Ammon's horn (tissue), 1 donor: ENCODE measurements at regions not wholly inside any gene's neighbourhood (a gene's known extent, or its start where the extent isn't known, plus 50 kb on each side); places are given as distances from the start of the nearest gene placed in this dataset.
A peak's percentile ranks its signal among the peaks of the same experiment; 100 is the strongest.

Experiments used
- DNase-seq: peaks from one replicate; pipeline ENCODE4 v3.0.0-alpha.2; 2016; ENCODE audit warnings: low spot score

DNA sequence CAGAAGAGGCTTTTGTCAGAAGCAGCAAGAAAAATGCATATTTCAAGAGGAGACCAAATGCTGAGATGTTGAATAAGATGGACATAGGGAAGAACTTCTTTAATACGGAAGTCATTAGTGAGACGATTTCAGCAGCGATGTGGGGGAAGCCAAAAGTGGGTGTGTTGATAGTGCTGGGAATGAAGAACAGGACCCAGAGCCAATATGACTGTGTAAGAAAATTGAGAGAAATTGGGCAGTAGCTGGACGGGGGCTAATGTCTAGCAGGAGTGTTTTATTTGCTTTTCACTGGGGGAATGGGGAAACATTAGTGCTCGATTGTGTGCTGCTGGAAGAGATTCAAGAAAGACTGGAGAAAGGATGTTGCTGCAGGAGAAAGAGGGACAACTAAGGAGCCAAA is 788.7 kb upstream of the KLHL29 start:
- DNase-seq = no peak

DNA sequence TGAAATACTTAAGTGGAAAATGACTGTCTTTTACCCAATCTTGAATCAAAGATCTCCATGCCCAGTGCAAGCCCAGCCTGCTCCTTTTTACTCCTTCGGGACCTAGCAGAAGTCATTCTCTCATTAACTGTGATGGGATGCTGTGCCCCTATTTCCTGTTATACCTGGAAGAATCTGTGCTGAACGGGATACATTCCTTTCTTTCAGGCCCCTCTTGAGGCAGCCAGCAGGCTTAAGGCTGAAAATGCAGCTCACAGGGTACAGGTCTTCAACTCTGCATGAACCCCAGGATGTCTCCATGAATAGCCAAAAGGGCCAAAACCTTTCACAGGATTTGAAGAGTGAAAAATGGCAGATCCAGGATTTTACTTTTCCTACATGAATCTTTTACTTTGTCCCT is 784.8 kb upstream of the KLHL29 start:
- DNase-seq = no peak

DNA sequence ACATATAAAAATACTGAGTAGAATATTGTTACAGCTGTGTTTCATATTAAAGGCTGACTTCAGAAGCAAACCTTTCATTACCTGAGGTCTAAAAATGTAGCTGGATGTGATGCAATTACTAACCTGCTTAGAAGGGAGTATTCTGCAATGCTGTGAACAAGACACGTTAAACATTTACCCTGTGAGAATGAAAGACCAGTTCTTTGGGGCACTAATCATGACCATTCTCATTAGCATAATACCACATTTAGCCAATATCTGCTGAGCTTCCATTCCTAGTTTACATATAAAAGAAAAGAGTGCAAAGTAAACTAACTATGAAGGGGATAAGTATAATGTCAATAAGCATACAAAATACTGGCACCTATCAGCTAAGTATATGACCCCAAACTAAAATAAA is 784.0 kb upstream of the KLHL29 start:
- no peak for DNase-seq

DNA sequence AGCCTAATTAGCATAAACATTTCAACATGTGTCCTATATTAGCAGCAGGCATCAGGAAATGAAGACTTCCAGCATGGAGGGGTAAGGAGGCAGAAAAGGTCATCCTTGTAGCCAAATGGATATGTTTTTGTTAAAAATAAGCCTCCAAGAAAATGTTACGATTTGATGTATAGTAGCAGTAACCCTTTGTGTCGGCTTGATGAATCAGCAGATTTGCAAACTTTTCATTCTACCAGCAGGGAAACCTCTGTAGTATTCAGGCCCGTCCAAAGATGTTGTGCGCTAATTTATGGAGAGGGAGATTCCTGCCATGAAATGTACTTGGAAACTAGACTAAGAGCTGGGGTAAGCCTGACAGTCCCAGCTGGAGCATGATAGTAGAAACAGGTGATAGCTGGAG is 780.8 kb upstream of the KLHL29 start:
- no peak for DNase-seq

DNA sequence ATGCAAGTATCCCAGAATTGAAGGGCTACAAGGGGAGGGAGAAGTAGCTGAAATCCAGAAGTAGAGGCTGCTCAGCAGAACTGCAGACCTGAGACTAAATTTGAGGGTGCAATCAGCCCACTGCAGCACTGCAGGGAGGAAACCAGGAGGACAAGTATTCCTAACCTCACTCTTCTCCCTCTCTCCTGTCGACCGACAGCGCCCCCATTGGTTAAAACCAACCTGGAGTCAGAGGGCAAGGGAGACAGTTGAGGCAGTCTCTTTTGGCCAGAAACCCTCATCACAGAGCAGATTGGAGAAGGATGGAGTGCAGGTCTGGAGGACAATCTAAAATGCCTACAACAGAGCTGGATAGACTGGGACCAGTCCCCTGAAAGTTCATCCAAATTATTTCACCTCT is 768.9 kb upstream of the KLHL29 start:
- no peak for DNase-seq

DNA sequence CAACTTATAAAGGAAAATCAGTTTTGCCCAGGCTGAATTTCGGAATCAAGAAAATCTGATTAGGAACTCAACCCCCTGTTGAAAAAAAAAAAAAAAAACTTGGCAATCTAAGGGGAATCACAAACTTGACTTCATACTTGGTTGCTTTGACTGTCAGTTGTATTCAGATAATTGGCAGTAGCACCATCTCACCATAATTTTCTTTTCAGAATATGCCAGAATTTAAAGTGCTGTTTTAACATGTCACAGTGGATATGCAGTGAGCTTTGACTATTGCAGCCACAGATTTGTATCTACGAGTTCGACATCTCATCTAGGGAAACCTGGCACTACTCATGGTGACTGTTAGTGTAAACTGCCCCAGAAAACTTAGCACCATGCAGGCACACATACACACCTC is 761.4 kb upstream of the KLHL29 start:
- DNase-seq = no peak

DNA sequence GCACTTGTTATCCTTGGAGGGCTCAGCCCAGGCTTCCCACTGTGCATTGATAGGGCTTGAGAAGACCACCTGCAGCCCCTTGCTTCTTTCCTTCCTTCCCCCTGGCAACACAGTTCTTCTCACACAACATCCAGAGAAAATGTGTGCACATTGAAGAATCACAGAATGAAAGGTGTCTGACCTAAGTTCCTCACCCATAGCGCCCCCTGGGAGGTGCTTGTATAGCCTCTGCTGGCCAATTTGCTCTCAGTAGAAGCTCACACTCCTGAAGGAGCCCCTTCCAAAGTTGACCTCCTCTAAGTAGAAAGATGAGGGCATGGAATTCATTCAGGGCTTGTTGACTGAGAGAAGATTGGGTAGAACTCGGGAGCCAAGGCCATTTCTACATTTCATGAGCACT is 758.4 kb upstream of the KLHL29 start:
- no peak for DNase-seq

DNA sequence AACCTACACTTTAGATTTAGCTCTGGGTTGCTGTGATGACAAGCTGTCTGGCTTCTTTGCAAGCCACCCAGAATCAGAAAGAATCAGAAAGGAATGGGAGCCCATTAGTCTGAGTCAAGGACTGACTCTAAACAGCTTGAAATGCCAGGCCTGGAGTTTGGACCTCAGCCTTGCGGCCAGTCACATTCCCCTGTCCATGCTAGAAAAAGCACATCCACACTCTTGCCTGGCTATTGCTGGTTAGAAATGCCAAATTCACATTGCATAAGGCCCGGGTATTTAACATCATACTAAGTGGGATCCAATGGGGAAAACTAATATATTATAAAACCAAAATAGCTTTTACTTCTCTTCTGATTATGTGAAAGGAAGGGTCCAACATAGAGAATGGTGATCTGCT is 756.8 kb upstream of the KLHL29 start:
- no peak for DNase-seq

DNA sequence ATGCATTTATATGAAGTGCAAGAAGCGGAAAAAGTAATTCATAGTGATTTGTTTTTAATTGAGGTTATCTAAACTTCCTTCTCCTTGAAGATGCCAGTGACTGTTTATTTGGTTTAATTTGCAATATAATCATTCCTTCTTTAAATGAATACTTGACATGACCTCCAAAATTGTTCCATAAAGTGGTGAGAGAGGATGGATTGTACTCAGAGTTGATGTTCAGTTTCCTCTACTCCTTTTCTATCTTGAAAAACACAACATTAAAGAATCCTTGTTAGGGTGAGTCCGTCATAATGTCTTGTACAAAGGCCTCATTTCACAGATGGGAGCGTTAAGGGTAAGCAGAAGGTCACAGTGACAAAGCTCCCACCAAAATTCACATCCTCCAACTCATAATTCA is 756.1 kb upstream of the KLHL29 start:
- DNase-seq = no peak

DNA sequence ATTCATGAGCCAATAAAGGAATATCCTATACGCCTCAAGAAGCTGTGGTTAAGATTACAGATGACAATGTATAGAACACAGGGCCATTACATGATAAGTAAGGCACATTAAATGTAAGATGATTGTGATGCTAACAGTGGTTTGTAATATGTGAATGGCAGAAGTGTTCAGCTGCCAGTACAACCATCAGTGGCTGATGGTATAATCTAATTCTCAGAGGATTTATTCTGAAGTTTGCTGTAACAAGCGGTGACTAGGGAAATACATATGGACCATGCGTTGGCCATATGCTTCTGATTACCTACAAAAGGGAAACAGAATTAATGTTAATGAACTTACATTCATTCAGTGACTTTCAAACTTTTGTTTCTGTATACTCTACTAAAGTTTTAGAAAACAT is 750.8 kb upstream of the KLHL29 start:
- no peak for DNase-seq

DNA sequence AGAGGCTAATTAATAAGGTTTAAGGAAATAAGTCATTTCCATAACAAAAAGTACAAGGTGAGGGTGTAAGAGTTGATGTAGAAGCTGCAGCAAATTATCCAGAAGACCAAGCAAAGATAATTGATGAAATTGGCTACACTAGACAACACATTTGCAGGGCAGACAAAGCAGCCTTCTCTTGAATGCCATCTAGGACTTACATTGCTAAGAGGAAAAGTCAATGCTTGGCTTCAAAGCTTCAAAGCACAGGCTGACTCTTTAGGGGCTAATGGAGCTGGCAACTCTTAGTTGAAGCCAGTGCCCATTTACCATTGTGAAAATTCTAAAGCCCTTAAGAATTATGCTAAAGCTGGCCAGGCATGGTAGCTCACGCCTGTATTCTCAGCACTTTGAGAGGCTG is 728.6 kb upstream of the KLHL29 start:
- DNase-seq = no peak

DNA sequence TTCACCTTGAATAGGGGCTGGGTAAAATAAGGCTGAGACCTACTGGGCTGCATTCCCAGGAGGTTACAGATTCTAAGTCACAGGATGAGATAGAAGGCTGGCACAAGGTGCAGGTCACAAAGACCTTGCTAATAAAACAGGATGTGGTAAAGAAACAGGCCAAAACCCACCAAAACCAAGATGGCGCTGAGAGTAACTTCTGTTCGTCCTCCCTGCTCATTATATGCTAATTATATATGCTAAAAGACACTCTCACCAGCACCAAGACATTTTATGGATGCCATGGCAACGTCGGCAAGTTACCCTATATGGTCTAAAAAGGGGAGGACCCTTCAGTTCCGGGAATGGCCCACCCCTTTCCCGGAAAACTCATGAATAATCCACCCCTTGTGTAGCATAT is 711.5 kb upstream of the KLHL29 start:
- no peak for DNase-seq

DNA sequence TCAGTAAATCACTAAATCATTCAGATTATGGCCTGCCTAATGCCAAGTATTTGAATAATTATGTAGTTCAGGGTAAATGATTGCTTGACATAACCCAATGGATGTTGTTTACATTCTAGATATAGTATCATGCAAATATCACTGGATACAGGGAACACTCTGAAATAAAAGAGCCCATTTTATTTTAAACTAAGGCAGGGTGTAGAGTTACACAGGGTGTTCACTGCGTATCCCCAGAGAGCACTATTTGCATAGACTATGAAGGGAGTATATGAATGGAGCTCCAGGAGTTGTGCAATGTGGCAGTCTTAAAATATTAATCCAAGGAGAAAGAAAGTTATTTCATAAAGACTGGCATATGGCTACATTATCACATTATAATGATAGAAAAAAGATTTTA is 701.1 kb upstream of the KLHL29 start:
- DNase-seq = no peak

DNA sequence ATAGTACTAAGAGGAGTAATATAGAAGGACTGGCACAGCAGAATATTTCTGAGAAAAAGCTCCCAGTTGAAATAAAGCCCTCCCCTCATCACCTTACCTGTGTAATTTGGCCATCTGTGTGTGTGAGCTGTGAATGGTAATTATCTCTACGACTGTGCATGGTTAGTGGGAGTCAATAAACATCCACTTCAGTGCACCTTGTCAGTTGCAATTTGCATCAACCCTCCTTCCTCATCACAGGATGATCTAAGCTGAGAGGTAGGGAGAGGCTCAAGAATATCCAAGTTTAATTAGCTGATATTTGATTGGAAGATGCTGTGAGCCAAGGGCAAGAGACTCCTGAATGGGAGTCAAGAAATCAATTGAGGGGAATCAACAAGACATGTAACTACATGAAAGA is 694.9 kb upstream of the KLHL29 start:
- DNase-seq = no peak

DNA sequence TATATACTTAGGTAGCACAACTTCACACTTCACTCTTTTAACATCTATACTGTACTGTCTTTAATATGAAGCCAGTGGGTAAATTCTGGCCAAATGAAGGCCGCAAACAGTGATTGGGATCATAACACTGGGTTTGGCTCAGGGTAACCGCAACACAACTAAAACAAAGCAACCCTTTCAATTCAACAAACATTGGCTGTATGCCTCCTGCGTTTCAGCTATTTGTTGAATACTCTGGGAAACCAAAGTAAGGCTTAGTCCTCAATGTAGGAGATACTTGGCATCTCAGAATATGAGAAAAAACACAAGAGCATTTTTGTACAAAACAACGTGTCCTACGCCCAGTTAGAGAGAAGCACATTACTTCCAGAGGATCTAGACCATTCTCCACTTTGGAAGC is 693.3 kb upstream of the KLHL29 start:
- DNase-seq = peak; percentile 10

DNA sequence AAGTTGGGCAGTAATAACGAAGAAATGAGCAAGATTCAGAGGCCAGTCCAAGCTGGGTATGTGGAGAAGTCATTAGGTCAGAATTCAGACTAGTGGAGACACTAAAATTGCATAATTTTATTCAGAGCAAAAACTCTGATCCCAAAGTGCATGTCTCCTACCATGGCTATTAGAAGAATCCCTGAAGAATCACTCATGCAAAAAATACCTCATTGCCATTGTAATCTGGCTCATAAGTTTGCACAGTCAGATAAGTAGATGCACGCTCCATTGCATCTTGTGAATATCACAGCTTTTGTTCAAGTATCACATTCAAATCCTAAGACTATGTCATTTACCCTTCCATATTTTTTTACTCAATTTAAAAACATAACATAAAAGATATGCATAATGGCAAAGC is 692.2 kb upstream of the KLHL29 start:
- DNase-seq = no peak

DNA sequence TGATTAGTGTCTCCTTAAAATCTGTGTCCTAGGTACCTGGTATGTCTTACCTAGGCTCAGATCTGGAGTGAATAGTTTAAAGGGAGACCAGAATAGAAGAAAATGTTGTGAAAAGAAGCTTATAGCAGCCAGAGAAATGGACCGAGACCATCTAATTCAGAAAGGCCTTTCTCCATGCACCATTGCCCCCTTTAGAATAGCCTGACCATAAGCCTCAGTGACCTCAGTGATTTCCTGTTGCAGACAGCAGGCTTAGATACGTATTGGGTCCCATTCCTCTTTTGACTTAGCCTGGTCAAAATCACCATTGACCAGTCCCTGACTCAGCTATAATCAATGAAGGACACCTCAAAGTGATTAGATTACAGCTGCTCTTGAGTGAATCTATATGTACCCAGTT is 690.7 kb upstream of the KLHL29 start:
- no peak for DNase-seq

DNA sequence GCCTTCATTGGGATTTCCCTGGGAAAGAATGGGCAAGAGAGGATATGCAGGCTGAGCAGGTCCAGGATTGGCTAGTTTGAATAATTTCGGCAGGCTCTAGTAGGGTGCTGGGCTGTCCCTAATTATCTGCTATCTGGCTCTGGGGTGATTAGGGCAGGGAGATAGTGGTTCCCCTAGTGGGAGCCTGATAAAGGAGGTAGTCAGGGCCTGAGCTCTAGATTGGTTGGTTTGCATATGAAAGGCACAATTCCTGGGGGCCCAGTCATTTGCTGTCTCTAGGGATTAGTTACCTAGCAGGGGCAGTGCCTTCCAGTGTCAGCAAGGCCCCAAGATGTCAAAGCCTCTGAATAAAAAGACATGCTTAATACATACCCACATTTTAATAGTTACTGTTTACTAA is 690.1 kb upstream of the KLHL29 start:
- no peak for DNase-seq

DNA sequence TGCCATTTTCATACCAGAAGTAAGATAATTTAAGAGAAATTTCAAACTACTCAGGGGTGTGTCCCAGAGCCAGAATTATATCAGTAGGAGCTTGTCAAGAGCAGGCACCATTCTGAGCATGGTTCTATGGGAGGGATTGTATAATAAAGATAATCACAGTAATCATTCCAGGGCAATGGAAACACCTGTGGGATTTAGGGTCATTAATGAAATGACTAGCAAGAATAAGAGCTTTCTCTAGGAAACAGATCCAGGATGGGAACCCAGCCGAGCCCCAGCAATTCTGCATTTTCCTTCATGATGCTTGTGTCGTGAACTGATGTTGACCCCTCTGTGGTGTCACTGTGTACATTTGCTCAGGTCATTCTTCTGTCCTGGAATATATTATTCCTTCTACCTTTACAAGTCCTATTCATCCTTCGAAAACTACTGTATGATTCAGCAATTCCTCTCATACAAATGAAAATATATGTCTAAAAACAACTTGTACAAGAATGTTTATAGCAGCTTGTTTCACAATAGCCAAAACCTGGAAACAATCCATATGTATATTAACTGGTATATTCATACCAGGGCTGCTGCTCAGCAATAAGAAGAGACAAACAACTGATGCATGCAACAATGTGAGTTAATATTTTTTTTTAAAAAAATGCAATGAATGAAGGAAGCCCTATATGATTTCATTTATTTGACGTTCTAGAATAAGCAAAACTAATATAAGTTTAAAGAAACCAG is 687.8 kb upstream of the KLHL29 start:
- no peak for DNase-seq

DNA sequence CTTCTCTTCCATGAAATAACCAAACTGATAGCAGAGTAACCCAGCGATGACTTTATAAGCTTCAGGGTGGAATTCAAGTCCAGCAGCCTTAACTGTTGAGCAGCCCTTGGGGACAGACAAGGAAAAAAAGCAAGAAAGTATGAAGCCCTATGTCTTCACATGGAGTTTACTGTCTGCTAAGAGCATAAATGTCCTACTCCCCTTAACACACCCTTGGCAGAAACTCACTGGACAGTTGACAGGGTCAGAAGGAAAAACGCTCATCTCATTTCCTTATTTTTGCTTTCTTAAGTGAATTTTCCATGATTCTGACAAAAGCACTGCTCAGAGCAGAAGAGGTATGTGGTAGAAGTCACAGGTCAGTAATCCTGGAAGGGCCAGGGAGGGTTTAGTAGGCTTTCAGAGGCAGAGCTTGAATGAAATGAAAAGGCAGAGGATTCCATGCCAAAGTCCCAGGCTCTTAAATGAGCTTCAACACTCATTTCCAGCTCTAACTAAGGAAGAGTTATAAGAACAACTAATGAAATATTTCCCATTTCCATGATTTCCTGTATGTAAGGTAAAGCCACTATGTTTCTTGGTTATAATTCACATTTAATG is 683.3 kb upstream of the KLHL29 start:
- no peak for DNase-seq

DNA sequence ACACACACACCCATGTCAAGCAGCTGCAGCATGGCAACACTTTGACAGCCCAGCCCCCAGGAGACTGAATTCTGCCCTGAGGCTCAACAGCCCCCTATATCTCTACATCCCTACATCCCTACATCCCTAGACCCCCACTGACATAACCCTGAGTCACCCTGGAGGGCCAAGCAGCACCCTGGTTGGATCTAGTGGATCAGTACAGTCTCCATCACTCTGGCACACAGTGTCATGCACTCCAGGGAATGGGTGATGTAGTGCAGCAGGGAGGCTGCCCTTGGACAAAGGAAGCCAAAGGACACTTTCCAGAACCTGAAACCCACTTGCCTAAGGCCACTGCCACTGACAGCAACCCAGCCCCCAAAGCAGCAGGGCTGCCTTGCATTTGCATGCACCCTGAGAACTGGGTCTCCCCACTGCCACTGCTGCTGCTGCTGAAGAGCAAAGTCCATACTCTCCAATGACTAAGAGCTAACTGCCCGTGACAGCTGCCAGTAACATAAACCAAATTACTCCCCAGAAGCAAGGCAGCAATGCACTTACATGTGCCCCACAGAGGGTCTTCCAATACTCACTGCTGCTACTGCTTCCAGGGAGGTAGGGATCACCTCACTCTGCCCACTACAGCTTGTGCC is 681.6 kb upstream of the KLHL29 start:
- no peak for DNase-seq

DNA sequence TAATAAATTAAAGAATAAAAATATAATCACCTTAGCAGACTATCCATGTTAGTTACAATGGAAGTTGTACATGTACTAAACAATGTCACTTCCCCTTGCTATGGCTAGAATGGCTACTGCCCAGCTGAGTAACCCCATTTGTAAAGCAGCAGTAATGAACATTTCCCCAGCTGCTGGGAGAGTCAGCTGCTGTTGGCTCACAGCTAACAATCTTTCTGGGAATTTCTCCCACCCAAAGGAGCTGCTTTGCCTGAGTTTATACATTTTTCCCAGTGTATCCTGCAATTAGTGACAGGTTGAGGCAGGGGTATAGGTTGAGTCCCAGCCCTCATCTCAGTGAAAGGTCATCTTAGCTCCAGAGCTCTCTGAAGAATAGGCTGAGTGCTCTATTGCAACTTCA is 665.6 kb upstream of the KLHL29 start:
- no peak for DNase-seq

DNA sequence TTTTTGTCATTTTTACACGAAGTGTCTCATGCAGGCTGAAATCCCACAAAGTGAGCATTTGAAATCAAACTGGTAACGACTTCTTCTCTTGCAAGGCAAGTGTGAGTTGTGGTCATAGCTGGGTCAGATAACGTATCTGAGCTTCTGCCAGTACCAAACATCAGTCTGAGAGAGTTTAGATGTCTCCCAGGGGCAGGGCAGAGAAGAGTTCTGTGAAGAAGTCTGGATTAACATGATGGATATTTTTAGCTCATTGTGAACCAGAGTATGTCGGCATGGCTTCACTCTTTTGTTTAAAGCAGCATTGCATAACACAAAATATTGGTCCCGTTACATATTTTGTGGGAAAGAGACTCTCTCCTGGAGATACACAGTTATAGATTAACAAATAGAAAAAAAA is 655.5 kb upstream of the KLHL29 start:
- no peak for DNase-seq
